ENCODE measurements at regions not wholly inside any gene's neighbourhood (a gene's known extent, or its start where the extent isn't known, plus 50 kb on each side); places are given as distances from the start of the nearest gene placed in this dataset.

DNA sequence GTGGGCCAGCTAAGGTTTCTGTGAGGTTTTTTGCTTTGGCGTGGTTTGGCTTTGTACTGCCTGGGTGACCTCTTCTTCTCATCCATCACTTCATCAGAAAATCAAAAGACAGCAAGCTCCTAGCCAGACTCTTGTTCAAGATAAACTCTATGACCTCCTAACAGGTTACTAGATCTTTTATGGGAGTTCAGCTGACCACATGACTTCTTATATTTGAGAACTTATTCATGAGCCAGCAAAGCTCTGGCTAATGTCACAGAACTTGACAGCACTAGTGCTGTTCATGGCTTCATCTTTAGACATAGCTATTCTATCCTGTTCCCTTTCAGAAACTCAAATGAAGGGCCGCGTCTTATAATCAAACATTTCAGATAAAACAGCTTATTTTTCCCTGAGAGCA lies 527.1 kb upstream of the GOLIM4 start:
- H3K4me2 ChIP-seq (ENCODE audit: control insufficient read depth, extremely low read depth, insufficient read depth, low read depth, low read length): no peak overlapping the region
- H3K79me2 ChIP-seq (ENCODE audit: control insufficient read depth, insufficient read depth, low read length): no peaks in the 10 kb centered on the region
- H3K36me3 ChIP-seq (ENCODE audit: control insufficient read depth in 2 of 2, extremely low read depth in 1 of 2, insufficient read depth in 2 of 2, low read length in 2 of 2): no peaks in the 10 kb centered on the region
- no peaks in the 10 kb centered on the region for H3K27me3 ChIP-seq (ENCODE audit: control insufficient read depth, extremely low read depth, insufficient read depth, low read length)
- H2AFZ ChIP-seq (ENCODE audit: control insufficient read depth, low read length): no peak overlapping the region
- dilution Hi-C loops (cut with MboI; ENCODE audit: extremely low pct_ligation_motif_present, low sequenced_read_pairs): no loop called here
- H3K27ac ChIP-seq (ENCODE audit: control insufficient read depth, insufficient read depth, low read length): no peak overlapping the region
- no peak overlapping the region for H3K9ac ChIP-seq (ENCODE audit: control insufficient read depth, extremely low read depth, insufficient read depth, low read length)
- H3K4me3 ChIP-seq (ENCODE audit: control insufficient read depth in 2 of 3, extremely low read depth in 1 of 3, insufficient read depth in 2 of 3, low read depth in 1 of 3, low read length in 3 of 3): no peak overlapping the region
- no peaks in the 10 kb centered on the region for H3K4me1 ChIP-seq (ENCODE audit: control insufficient read depth, extremely low read depth, insufficient read depth, low read length)
- TF ChIP-seq CTCF (optimal IDR thresholded peaks at IDR 0.05 in 1 of 3, IDR thresholded peaks at IDR 0.05 in 1 of 3, conservative IDR thresholded peaks at IDR 0.05 in 1 of 3; ENCODE audit: extremely low read depth in 1 of 3, insufficient read depth in 2 of 3, low read length in 3 of 3) (no peak), EZH2 (IDR thresholded peaks at IDR 0.05; ENCODE audit: low read length) (no peak)
- H3K9me3 ChIP-seq (ENCODE audit: control insufficient read depth, low read depth, low read length): no peaks in the 10 kb centered on the region
- no peaks in the 10 kb centered on the region for H3K9me1 ChIP-seq (ENCODE audit: control insufficient read depth, extremely low read depth, insufficient read depth, low read length)
- DNase-seq (ENCODE audit: low read depth, low spot score) (no peak), FAIRE-seq (no peak)
- no peaks in the 10 kb centered on the region for H4K20me1 ChIP-seq (ENCODE audit: control insufficient read depth, extremely low read depth, insufficient read depth, low read length)

DNA sequence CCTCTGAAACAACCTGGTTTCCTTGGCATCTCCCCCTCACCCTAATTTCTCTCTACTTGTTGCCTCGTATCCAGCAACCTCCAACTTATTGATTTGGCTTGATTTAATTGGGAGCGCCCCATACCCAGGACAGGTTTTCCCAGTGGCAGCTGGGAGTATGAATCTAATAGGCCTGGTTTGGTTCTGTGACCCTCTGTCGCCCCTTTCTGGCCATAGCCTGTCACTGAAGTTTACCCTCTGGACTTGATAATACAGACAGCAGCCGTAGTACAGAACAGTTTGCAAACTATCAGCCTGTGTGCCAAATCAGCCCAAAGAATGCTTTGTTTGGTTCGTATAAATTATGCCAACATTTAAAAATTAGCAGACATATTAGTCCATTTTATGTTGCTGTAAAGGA lies 525.1 kb upstream of the GOLIM4 start:
- Histone ChIP-seq H3K27ac (ENCODE audit: control insufficient read depth, insufficient read depth, low read length) (no peak overlapping the region), H3K4me1 (ENCODE audit: control insufficient read depth, extremely low read depth, insufficient read depth, low read length) (no peaks in the 10 kb centered on the region), H3K4me3 (ENCODE audit: control insufficient read depth in 2 of 3, extremely low read depth in 1 of 3, insufficient read depth in 2 of 3, low read depth in 1 of 3, low read length in 3 of 3) (no peak overlapping the region), H3K79me2 (ENCODE audit: control insufficient read depth, insufficient read depth, low read length) (no peaks in the 10 kb centered on the region), H3K4me2 (ENCODE audit: control insufficient read depth, extremely low read depth, insufficient read depth, low read depth, low read length) (no peak overlapping the region), H3K36me3 (ENCODE audit: control insufficient read depth in 2 of 2, extremely low read depth in 1 of 2, insufficient read depth in 2 of 2, low read length in 2 of 2) (no peaks in the 10 kb centered on the region), H4K20me1 (ENCODE audit: control insufficient read depth, extremely low read depth, insufficient read depth, low read length) (no peaks in the 10 kb centered on the region), H3K27me3 (ENCODE audit: control insufficient read depth, extremely low read depth, insufficient read depth, low read length) (no peaks in the 10 kb centered on the region), H2AFZ (ENCODE audit: control insufficient read depth, low read length) (no peak overlapping the region), H3K9me1 (ENCODE audit: control insufficient read depth, extremely low read depth, insufficient read depth, low read length) (no peaks in the 10 kb centered on the region), H3K9me3 (ENCODE audit: control insufficient read depth, low read depth, low read length) (no peaks in the 10 kb centered on the region), H3K9ac (ENCODE audit: control insufficient read depth, extremely low read depth, insufficient read depth, low read length) (no peak overlapping the region)
- TF ChIP-seq EZH2 (IDR thresholded peaks at IDR 0.05; ENCODE audit: low read length): no peak
- TF ChIP-seq CTCF (optimal IDR thresholded peaks at IDR 0.05 in 1 of 3, IDR thresholded peaks at IDR 0.05 in 1 of 3, conservative IDR thresholded peaks at IDR 0.05 in 1 of 3; ENCODE audit: extremely low read depth in 1 of 3, insufficient read depth in 2 of 3, low read length in 3 of 3): peak in 2 of 3 experiments; percentile 24 to 41
- DNase-seq (ENCODE audit: low read depth, low spot score): no peak
- dilution Hi-C loops (cut with MboI; ENCODE audit: extremely low pct_ligation_motif_present, low sequenced_read_pairs): no loop called here
- FAIRE-seq: no peak

Measured in keratinocyte (primary cell).